ENCODE measurements at regions not wholly inside any gene's neighbourhood (a gene's known extent, or its start where the extent isn't known, plus 50 kb on each side); places are given as distances from the start of the nearest gene placed in this dataset.

DNA sequence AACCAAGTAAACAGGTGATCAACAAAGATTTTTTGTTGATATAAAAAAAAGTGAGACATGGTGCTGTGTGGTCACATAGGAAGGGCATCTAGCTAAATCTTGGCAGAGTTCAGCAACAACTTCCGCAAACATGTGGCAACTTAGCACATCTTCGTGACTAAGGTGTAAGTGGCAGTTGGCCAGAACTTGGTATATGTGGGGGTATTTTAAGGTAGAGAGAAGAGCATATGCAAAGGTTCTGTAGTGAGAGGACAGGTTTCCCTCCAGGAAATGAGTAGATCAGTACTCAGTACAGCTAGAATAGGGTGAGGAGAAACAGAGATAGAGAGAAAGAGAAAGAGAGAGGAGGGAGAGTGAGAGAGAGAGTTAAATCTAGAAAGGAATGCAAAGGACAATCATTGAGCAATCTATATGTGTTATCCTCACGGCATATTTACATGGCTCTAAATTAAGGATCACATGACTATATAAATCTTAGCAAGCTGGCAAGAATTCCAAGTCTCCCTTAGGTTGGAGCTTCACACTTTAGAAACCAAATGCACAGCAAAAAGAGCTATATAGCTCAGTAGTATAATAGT lies 227.7 kb upstream of the HMGA2 start:
- no peak for DNase-seq (ENCODE audit: low read depth, low spot score)

DNA sequence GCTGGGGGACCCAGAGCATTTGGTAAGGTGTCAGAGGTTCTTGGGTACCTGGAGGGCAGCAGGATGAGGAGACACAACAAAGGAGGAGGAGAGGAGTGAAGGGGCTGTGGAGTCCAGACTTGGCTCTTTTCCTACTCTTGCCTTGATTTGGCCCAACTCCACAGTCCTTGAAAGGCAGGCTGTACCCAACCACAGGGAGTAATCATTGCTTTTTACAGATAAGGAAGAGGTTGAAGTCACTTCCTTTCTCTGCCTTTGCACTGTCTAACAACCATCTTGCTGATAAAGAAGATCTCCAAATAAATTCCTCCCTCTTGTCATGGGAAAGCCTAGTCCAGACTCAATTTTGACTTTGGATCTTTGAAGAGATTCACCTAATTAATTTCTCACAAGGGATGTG lies 226.8 kb upstream of the HMGA2 start:
- no peak for DNase-seq (ENCODE audit: low read depth, low spot score)

DNA sequence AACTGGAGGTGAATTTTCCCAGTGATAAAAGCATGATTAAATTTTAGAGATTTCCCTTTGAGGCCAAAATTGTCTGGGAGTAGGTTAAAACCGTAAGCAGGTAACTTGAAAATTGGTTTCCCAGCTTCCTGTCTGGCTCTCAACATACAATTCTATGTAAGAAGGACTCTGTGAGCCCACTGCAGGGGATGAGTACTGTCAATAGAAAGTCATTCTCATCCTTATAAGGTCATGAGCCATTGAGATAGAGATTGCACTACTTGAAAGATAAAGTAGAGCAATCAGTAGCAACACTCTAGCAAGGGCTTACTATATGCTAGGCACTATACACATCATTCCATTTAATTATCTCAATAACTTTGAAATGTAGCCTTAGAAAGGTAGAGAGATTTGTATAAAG lies 225.6 kb upstream of the HMGA2 start:
- DNase-seq (ENCODE audit: low read depth, low spot score) = no peak

DNA sequence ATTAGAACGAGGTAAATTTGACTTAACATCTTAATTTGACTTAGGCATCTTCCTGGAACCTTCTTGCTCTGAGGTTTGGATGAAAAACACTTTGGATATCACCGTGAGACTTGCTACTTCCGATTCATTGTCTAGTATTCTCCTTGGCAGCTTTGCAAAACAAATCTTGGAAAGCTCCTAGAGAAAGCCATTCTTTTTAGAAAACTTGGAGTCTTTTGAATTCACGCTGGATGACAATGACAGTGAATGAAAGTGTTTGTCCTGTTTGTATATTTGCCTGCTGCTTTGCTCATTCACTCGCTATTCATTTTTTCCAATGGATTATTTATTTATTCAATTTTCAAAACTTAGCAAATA lies 222.1 kb upstream of the HMGA2 start:
- DNase-seq (ENCODE audit: low read depth, low spot score) = no peak

DNA sequence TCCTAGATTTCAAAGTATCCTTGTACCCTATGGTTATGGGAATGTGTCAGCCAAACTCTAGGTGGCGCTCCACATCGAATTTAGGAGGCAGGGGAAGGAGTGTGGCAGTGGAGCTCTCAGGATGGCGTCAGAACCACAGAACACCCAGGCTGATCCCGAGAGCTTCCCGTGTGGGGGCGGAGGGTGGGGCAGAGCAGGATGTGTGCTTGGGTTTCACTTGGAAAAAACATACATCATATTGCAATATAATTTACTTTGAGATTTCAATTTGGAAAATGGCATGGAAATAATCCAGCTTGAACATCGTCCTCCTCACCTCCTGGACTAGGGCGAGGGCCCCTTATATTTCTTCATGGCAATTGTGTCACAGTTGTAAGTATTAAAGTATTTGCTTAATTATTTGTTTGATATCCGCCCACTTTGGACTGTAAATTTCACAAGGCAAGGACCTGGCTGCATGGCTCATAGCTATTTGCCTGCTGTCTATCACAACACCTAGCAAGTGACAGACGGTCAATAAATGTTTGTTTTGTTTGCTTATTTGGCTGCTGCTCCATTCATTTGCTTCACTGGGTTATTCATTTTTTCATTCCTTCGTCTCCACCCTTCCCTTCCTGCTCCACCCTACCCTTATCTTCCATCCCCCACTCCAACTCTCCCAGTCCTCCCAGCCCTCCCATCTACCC lies 221.5 kb upstream of the HMGA2 start:
- peak; percentile 86 for DNase-seq (ENCODE audit: low read depth, low spot score)

DNA sequence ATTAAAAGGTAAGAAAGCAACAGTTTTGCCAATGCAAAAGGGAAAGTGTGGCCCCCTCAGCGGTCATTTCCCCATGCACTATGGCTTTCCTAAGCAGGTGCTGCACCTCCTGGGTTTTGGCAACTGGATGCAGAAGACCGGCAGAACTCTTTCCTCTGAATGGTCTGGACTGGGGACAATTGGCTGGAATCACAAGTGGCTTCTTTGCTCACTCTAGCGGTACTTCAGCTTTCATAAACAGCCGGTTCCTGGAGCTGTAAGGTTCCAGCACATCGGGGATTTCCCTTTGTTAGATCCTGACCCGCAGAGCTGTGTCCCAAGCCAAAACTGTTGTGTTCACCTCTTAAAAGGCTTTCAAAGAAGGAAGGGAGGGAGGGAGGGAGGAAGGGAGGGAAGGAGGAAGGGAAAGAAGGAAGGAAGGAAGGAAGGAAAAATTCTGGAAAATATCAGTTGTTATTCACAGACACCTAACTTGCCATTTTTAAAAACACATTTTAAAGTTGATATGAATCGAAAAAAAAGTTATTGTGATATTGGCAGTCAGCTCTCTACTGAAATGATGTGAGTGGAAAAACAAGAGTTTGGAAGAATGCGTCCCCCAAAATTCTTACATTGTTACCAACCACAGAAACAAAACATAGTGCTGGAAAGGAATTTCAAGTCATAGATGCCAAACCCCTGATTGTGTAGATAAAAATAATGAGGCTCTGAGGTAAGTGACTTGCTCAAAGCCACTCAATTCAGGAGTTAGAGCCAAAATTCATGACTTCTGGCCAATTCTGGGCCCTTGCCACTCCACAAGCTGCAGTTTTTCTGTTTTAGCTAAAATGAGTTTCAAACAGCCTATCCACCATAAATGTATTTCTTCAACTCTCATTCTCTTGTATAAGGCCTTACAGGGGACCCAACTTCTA lies 220.6 kb upstream of the HMGA2 start:
- DNase-seq (ENCODE audit: low read depth, low spot score) = peak; percentile 44

DNA sequence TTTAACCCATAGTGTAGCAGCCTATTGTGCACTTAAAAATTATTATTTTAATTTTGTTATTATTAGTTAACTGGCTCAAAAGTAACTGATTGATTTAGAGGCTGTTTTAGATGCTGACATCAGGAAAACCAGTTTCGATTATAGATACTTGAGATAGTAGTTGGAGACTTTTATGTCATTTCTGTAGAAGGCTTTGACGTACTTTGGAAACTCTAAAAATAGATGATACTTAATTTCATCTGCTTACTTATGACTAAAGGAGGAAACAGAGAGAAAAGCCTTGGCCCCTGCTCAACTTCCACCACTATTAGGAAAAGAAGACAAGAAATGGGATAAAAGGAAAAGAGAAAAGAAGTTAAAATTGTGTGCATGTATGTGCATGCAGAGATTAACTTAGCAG lies 219.3 kb upstream of the HMGA2 start:
- no peak for DNase-seq (ENCODE audit: low read depth, low spot score)

DNA sequence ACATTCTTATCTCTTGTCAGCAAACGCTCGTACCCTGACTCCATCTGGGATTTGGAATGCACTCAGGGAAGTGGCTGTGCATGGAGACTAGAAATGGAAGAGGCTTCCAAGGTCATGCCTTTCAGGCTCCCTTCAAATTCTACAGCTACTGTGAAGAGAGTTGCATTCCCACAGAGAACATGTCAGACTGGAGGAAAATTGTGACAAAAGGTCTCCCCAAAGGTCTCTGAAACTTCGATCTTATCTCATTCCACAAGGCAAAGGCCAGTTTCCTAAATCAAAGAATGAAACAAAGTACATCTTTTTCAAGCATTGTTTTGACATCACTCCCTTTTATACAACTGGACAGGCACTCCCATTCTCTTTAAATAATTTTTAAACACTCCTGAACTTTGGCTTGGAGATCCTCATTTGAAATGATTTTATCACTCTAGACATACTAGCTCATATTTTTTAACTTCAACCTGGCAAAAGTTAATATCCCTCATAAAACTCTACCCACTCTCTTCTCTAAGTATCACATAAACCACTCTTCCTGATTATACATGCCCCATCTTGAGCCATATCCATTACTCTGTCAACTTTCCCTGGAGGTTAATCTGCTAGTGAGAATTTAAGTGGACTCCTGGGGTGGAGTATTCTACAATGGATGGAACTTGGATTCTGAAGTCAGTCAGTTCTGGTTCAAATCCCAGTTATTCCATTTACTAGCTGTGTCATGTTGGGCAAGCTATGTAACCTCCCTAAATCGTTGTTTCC lies 218.1 kb upstream of the HMGA2 start:
- no peak for DNase-seq (ENCODE audit: low read depth, low spot score)

DNA sequence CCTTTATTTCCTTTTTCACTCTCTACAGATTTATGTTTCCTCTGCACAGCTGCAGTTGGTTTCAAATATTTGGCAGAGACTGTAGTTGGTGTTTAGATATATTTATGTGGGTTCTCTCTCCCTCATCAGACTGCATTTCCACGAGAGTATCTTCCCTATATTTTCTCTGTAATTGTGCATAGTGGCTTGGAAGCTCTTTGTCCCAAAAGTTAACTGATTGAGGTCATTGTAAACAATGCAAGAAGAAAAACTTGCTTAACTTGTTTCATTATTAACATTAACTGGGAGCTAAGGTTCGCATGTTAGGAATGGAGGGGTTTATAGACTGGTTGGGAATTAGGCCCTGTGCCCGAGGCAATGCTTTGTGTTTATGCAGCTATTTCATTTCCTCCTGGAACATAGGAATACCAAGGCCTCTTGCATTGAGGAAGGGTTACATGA lies 216.9 kb upstream of the HMGA2 start:
- no peak for DNase-seq (ENCODE audit: low read depth, low spot score)

DNA sequence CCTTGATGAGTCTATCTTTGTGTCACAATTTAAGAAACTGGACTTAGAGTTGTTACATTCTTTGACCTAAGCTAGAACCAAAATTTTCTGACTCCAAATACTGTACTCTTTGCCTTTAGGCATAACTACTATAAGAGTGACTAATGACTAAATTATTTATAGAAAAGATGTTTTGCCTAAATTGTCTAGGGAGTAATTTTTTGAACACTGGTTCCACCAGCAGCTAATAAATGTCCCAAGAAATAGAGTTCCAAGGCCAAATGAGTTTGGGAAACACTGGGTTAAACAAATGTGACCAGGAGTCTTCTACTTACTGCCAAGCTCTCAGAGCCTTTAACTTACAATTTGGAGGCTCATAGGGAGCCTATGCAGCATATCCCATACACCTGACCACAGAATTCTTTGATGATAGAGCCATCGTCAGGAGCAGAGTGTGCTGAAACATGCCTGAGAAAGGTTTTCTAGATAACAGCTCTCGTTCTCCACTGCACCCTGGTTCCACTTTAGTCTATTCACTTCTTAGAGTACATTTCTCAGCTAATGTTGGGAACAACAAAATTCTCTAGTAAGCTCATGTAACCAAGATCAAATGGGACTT lies 215.9 kb upstream of the HMGA2 start:
- no peak for DNase-seq (ENCODE audit: low read depth, low spot score)

DNA sequence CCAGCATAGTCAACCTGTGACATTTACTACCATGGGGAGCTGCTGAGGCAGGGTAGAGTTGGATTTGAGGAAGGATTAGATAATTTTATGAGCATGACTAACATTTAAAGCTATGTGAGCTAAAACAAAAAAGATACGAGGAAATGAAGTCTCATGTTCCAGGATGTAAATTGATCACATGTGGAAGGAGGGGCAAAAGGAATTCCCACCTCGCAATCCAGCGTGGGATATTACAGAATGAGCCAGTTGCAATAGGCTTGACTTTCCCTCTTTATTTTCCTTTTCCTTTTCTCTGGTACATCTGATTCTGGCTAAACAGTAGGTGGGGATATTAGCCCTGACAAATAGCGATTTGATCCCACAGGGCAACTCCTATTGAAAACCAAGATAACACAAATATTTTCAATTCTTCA lies 214.9 kb upstream of the HMGA2 start:
- DNase-seq (ENCODE audit: low read depth, low spot score) = no peak

DNA sequence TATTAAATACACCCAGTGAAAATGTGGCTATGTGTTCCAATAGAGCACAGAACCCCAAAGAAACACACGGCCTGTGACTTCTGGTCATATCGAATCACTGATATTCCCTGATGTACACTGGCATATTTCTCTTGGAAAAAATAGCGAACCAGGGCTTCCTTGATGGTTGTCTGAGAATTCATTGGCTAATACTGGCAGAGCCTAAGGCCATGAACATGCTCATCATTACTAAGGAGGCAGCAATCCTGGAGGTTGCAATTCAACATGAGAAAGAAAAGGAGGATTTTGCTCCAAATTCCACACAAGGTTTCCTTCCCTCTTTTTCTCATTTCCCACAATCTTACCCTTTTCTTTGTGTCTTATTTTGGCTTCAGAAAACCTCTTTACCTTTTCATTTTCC lies 212.9 kb upstream of the HMGA2 start:
- DNase-seq (ENCODE audit: low read depth, low spot score) = no peak

DNA sequence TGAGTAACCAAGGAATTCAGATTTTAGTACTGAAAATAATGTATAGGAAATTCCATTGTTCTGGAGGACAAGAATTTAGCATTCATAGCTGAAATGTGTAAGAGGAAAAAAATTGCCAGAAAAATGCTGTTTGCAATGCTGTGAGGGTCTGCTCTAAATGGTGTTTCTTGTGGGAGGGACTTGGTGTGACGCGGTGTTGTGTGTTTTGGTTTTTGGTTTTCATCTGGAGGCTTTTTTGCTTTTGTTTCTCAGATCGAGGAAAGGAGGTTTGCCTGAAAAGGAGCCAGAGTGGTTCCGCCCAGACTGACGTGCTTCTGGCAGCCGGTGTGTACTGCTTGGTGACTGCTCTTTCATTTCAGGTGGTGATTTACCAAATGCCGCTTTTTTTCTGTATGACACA lies 211.8 kb upstream of the HMGA2 start:
- DNase-seq (ENCODE audit: low read depth, low spot score) = no peak

DNA sequence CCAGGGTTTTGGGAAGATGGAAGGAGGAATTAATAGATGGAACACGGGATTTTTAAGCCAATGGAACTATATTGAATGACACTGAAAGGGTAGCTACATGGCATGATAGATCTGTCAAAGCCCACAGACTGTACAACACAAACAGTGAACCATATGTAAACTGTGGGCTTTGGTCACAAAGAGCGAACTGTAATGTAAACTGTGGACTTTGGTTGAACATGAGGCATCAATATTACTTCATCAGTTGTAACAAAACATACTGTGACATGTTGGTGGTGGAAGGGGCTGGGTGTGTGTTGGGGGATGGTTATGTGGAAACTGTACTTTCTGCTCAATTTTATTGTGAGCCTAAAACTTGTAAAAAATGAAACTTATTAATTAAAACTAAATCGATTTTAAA lies 210.6 kb upstream of the HMGA2 start:
- no peak for DNase-seq (ENCODE audit: low read depth, low spot score)

DNA sequence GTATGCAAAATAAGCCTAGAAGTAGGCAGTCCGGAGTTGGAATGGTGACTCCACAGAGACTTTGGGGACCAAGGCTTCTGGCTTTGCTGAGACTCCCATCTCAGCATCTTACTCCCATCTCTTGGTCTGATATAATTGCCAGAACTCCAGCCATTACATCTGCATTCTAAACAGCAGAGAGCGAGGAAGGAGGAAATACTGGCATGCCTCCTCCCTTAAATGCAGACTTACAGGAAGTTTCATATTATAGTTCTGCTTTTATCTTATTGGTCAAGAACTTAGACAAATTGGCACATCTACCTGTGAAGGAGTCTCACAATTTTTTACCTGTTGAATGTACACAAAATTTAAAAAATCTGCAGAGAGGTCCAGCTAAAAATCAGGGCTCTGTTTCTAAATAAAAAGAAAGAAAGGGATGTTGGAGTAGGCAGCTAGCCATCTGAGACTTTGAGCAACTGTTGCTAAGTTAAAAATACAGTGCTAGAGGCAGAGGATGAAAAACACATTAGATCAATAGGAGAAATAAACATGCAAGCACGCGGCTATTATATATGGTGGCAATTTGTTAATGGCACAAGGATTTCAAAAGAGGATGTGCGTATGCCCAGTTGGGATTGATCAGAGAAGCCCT lies 209.9 kb upstream of the HMGA2 start:
- no peak for DNase-seq (ENCODE audit: low read depth, low spot score)

DNA sequence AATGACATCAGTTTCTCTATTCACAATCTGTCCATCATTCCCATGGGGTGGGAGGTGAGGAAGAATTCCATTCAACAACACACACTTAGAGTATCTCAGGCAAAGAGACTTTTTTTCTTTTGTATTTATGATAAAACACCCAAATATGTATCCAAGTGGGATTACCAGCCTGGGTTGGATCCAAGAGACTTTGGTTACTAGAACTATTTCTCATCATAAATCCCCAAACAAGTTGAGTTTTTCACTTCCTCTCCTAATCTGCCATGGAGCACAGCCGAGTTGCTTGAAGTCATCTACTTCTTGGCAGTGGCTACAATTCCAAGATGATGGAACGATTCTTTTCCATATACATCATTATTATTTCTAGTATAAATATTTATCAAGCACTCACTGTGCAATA lies 209.2 kb upstream of the HMGA2 start:
- DNase-seq (ENCODE audit: low read depth, low spot score) = no peak

DNA sequence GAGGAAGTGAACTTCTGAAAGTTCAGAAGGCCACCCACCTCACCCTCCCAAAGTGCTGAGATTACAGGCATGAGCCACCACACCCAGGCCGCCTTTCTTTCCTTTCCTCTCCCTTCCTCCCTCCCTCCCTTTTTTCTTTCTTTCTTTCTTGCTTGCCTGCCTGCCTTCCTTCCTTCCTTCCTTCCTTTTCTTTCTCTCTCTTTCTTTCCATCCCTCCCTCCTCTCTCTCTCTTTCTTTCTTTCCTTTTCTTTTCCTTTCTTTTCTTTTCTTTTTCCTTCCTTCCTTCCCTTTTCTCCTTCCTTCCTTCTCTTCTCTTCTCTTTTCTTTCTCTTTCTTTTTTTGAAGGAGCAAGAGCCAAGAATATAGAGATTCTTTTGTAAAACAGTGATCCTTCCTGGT lies 208.3 kb upstream of the HMGA2 start:
- no peak for DNase-seq (ENCODE audit: low read depth, low spot score)

DNA sequence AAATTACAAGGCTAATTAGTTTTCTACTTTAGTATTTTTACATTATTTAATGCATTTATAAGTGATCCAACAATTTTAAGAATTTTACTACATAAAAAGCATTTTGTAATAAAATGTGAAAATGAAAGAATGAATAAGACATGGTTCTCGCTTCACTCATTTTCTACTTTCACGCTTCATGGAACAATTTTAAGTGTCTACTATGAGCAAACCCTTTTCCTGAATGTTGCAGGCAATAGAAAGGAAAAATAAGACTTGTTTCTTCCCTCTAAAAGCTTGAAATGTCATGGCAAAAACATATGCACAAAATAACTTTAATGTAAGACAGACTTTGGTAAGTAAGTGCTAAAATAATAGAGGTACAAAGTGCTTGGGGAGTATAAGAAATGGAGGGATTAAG lies 205.7 kb upstream of the HMGA2 start:
- DNase-seq (ENCODE audit: low read depth, low spot score) = no peak

DNA sequence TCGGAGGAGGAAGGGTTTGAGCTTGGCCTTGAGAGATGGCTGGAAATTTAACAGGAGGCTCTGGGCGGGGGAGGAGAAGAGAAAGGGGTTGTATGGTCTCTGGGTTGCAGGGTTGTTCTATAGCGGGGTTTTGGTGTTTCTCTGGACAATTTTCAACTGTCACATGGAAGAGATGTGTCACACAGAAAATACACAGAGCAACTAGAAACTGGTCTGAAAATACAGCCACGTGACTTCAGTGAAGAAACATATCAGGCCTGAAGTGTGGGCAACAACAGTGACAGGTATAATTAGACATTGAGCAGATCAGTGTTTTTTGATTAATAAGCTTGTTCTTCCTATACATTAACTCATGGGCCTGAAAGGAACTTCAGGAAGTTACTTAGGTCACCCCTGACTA lies 205.3 kb upstream of the HMGA2 start:
- DNase-seq (ENCODE audit: low read depth, low spot score) = no peak

DNA sequence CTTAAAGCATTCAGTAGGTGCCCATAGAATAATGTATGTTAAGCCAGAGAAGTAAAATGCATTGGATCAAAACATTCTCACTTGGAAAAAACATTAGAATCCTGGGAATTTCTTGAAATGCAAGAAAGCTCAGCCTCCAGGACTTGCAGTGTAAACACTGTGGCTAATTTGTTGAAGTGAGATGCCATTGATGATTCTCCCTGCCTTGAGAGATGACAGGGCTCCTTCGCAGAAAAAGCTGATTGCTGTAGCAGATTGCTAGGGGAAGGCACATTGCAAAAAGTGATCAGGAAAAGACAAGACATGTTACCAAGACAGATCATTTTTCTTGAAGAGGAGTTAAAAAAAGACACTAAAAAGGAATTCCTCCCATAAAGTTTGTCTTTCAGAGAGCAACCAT lies 204.2 kb upstream of the HMGA2 start:
- no peak for DNase-seq (ENCODE audit: low read depth, low spot score)

DNA sequence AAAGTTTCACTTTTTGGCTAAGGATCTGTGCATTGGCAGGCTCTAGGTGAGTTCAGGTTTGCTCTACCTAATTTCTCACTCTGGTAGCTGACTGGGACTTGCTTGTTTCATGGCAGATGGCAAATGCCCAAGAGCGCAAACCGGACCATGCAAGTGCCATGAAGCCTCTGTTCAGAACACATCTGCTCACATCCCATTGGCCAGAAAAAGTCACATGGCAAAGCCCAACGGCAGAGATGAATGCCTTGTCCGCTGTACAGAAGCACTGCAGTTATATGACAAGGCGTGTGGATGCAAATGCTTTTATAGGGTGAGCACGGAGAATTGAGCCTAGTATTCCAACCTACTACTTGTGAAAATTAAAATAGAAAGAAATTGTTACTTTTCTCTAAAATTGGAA lies 202.2 kb upstream of the HMGA2 start:
- no peak for DNase-seq (ENCODE audit: low read depth, low spot score)

Measured in pulmonary artery endothelial cell (primary cell).